HG03354 (cell line): ENCODE measurements at regions not wholly inside any gene's neighbourhood (a gene's known extent, or its start where the extent isn't known, plus 50 kb on each side); places are given as distances from the start of the nearest gene placed in this dataset.
"Not testable (repeated sequence)": the region's sequence is repeated elsewhere in the genome, so short reads cannot be mapped to it uniquely, and the experiment has no call there.

ENCODE experiments used
- ATAC-seq: cut with Tn5 transposase; IDR thresholded peaks from one replicate; pipeline ENCODE4 v1.9.1; 2021; ENCODE audit warnings: mild to moderate bottlenecking; ENCODE audit not compliant: unreplicated experiment, poor library complexity, severe bottlenecking

DNA sequence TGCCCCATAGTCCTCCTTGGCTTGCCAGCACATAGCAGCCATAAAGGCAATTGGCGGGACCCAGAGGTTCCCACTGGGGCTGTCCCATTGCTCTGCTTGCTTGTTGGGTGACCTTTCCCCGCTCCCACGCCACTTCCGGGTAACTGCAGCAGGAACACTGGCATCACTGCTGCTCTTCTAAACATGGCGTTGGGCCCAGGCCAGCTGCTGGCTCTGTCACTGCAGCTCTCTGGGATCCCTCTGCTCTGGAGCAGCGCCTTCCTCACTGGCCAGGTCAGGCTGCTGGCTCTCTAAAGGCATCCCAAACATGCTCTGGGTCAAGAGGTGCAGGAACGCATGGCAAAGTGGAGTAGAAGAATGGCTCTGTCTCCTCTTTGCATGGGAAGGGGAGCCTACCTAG is 92.9 kb downstream of the DRD1 start:
- no peak for ATAC-seq

DNA sequence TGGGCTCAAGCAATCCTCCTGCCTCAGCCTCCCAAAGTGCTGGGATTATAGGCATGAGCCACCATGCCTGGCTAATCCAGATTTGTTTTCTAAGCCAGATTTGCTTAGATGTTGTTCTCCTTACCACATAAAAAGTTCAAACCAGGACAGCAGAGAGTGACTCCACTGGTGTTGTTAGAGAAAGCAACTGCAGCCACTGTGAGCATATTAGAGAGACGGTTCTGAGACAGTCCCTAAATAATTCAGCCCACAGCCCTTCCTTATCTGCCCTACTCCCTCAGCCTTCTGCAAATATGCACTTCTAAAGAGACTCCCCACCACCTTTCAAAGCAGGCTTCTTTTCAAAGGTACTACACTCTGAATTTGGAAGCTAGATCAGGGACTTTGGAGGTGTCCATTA is 96.1 kb downstream of the DRD1 start:
- ATAC-seq: no peak

DNA sequence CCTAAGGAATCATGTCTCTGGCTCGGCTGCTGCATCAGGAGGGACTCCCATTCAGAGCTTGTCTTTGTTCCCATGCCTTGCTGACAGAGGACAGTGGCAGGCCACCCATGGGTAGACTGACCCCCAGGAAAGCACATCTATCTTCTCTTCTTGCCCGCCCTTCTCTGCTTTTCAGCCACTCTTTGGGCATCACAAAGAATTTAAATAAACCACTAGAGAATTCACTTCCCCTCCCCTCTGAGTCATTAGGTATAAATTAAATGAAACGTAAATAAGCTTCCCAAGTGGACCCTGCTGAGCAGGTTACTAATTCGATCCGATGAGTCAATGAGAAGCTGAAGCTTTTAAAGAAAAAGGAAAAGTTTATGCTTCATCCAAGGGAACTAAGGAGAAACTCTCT is 97.0 kb downstream of the DRD1 start:
- no peak for ATAC-seq

DNA sequence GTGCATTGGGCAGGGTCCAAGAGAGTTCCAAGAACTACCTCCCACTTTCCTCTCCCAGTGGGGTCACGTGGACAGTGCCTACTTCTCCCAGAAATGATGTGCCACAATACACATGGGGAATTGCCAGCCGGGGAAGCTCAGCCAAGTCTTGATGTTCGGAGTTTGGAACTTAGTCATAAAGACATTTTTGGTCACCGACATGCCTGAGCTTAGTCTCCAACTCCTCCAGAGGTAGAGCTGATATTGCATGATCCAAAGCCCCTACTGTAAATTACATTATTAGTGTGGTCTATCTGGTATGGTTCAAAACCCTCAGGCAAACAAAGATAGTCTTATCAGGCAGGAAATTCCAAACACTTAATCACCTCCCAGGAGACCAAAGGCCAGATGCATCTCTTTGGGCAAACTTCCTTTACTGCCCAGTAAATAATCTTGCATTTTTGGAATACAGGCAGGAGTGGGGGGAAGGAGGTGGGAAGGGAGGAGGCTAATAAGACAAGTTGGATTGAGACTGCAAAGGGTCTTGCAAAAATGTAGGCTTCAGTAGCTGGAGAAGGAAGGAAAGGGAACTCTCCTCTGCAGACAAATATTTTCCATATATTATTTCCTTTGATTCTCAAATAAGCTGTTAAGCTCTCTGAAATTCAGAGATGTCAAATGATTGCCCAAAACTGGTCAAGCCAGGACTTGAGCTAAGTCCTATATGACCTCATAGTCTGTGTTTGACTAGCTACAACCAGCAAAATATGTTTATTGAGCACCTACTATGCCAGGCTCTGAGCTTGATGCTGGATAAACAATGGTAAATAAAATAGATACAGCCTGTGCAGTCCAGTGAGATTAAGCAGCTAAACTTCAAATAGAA is 99.4 kb downstream of the DRD1 start:
- no peak for ATAC-seq

DNA sequence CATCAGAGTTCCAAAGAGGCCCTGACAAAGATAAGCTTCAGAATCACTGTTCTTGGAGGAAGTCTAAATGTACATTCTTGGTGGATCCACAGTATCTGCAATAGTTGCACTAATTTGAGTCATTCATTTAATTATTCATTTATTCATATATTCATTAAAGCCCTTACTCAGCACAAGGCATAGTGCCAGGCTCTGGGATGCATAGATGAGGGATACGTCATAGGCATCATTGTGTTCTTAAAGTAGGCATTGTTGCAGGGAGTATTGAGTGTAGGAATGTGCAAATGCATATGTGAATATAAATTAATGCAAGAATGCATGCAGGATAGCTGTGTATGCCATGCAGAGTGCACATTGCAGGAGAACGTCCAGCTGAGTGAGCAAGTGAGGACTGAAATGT is 100.7 kb downstream of the DRD1 start:
- no peak for ATAC-seq

DNA sequence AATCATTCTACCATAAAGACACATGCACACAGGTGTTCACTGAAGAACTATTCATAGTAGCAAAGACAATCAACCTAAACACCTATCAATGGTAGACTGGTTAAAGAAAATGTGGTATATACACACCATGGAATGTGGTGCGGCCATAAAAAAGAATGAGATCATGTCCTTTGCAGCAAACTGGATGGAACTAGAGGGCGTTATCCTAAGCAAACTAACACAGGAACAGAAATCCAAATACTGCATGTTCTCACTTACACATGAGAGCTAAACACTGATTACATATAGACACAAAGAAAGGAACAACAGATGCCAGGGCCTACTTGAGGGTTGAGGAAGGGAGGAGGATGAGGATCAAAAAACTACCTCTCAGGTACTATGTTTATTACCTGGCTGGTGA is 103.8 kb downstream of the DRD1 start:
- ATAC-seq: no peak

DNA sequence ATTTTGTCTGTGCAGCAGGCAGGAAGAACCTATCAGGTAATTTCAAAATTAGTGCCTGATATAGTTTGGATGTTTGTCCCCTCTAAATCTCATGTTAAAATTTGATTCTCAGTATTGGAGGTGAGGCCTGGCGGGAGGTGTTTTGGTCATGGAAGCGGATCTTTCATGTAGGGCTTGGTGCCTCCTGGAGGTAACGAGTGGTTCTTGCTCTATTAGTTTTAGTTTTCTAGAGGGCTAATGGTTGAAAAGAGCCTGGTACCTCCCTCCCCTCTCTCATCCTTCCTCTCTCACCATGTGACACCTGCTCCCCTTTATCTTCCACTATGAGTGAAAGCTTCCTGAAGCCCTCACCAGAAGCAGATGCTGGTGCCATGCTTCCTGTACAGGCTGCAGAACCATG is 106.3 kb downstream of the DRD1 start:
- ATAC-seq: no peak

DNA sequence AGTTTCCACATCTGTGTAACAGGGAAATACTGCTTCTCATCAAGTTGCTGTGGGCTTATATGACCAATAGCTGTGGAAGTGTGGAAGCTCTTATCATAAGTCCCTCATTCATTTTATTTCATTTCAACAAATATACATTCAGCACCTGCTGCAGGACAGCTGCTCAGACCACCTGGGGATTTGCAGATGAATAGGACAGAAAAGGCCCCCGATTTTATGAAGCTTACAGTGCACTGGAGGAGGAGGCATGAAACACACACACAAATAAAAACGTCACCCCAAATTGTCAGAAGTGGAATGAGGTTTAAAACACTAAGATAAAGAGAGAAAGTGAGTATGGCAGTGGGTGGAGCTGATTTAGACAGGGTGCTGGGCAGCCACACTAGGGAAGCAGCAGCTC is 107.2 kb downstream of the DRD1 start:
- no peak for ATAC-seq

DNA sequence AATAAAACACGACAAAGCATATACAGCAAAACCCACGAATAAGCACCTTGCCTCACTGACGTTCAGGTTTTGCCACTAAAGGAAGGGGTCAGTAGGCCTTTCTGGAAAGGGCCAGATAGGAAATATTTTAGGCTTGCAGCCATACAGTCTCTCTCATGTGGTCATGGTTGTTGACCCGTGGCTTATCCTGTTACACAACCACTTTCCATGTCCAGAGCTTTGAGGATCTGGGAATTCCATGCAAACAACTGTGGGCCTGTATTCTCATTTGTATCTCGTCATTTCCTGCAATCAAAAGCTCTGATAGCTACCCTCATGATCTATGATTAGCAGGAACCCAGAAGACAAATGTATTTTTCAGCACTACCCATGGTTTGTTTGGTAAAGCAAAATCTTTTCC is 108.3 kb downstream of the DRD1 start:
- no peak for ATAC-seq

DNA sequence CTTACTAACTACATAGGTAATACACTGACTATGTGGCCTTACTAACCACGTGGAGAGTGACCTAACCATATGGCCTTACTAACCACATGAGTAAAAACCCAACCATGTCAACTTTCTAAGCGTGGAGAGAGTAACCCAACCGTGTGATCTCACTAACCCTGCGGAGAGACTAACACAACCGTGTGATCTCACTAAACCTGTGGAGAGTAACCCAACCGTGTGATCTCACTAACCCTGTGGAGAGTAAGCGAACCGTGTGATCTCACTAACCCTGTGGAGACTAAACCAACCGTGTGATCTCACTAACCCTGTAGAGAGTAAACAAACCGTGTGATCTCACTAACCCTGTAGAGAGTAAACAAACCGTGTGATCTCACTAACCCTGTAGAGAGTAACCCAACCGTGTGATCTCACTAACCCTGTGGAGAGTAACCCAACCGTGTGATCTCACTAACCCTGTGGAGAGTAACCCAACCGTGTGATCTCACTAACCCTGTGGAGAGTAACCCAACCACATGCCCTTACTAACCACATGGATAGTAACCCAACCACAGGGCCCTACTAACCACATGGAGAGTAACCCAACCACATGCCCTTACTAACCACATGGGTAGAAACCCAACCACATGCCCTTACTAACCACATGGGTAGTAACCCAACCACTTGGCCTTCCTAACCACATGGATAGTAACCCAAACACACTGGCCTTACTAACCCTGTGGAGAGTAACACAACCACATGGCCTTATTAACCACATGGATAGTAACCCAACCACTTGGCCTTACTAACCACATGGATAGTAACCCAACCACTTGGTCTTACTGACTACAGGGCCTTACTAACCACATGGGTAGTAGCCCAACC is 112.6 kb downstream of the DRD1 start:
- ATAC-seq: not testable (repeated sequence)

DNA sequence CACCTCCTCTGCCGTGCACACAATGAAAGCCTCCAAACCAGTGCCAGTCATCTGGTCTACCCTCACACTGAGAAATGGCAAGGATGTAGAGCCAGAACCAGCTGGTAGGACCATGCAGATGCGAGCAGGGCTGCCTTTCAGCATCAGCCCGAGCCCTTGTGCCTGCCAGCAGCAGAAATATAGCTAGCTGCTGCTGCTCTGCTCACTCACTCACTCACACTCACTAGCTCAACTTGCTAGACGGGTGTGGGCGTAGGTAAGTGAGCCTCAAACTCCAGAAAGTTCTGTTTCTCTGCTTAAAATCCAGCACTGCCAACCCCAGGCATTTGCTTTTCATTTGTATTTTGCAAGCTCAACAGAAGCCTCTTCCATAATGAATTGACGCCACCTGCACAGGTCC is 114.0 kb downstream of the DRD1 start:
- no peak for ATAC-seq

DNA sequence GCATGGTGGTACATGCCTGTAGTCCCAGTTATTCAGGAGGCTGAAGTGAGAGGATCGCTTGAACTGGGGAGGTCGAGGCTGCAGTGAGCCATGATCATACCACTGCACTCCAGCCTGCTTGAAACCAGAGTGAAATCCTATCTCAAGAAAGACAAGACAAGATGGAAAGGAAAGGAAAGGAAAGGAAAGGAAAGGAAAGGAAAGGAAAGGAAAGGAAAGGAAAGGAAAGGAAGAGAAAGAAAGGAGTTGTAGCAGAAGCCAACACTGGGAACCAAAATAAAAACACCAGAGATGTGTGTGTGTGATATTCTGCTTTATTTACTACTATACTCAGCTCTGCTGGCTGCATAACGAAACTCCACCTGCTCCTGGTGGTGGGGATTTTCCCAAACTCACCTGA is 115.3 kb downstream of the DRD1 start:
- no peak for ATAC-seq

DNA sequence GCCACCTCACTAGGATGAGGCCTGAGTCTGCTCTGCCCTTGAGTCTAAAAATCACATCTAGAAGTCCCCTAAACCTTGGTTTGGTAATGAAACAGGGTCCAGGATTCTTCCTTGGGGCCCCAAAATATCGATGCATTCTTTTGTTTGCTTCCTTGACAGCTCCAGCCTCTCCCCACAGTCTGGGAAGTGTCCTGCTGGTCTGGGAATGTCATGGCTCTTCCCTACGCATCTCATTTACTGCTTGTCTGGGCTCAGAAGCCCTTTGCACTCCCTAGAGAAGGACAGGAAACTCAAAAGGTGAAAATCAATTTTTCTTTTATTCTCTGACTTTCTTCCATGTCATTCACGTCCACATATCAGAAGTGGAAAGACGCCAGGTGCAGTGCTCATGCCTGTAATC is 115.8 kb downstream of the DRD1 start:
- no peak for ATAC-seq

DNA sequence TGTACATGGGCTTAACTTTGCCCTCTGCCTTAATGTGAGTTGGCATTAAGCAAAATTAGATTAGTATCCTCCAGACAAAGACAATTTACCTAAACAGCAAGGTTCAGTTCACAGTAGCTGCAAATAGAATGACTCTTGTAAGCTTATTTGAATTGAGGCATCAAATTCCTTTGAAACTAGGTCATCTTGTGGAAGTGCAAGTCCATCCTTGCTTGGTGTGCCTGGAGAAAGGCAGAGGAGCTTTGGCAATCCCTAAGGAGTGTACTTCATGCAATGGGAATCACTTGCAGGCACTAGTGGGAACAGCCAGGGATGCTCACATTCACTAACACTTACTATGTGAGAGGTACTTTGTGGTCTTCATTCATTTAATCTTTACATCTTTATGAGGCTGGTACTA is 118.3 kb downstream of the DRD1 start:
- no peak for ATAC-seq

DNA sequence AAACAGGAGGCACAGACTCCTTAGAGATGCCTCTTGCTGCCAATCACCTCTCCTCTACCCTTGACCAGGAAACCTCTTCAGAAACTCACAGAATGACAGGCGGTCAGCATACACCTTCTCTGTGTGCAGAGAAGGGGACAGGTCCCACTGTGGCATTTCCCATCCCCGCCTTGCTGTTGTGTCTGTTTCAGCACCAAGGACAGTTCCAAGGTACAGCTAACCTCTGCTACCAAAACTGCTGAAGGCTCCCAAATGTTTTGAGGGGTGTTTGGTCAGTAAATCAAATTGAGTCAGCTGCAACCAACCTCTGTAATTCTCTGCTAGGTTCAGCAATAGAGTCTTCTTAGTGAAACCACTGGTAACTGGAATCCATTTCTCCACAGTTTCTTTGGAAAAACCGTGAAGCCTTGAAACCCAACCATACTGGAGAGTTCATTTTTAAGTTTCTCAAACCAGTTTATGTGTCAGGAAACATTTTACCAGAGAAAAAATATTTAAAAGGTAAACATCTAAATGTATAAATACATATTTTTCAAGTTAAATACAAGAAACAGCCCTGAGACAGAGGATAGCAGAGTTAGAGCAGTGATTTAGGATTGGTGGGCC is 122.0 kb downstream of the DRD1 start:
- no peak for ATAC-seq

DNA sequence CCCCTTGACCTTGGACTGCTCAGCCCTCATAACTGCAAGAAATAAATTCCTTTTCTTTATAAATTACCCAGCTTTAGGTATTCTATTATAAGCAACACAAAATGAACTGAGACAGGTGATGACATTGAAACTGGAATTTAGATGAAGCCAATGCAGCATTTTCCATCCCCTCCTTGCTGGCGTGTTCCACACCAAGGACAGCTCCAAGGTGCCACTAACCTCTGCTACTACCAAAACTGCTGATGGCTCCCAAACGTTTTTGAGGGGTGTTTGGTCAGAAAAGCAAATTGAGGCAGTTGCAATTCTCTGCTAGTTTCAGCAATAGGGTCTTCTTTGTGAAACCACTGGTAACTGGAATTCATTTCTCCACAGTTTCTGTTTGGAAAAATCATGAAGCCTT is 124.8 kb downstream of the DRD1 start:
- no peak for ATAC-seq

DNA sequence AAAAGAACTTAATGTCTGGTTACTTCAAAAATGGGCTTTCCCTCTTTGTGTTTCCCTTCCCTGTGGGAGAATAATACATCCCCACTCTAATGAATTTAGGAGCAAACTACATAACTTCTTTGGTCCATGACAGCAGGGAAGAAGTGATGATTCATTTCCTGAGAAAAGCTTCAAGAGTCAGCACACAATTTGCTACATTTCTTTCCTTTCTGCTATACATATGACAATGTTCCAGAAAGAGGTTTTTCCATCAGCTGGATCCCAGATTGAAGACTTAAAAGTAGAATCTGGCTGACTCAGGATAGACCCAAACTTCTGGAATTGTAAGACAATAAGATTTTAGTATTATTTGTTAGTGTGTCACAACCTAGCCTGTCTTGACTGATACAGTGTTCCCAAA is 126.1 kb downstream of the DRD1 start:
- no peak for ATAC-seq

DNA sequence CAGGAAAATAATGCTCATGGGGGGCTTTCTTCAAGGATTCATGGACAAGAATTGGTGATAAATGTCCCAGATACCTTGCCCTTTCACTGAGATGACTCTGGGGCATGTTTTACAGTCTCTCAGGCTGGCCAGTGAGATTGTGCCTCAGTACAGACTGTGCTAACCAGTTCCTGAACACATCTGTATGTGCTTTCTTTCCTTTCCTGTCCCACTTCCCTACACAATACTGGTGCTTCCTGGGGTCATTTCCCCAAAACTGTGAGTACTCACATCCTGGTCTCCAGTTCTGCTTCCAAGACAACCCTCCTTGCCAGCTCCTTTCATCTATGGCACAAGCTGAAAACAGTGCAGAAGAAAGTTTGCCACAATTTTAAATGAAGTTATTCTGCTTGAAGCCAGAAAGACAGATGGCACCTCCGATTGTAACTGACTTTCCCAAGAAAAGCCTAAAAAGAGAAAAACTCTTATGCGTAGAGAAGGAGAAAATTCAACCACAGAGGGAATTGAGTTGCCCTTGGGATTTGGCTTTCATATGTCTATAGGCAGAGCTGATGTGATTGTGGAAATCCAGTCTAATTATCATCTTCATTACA is 134.7 kb downstream of the DRD1 start:
- ATAC-seq: no peak

DNA sequence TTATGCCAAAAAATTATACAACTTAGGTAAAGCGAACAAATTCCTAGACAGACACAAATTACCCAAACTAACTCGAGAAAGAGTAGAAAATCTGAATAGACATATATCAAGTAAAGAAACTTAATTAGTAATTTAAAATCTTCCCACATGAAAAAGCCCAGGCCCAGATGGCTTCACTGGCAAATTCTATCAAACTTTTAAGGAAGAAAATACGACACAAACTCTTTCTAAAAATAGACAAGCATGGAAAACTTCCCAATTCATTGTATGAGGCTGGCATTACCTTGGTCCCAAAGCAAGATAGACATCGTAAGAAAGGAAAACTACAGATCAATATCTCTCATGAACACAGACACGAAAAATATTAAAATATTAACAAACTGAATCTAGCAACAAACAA is 135.3 kb downstream of the DRD1 start:
- no peak for ATAC-seq

DNA sequence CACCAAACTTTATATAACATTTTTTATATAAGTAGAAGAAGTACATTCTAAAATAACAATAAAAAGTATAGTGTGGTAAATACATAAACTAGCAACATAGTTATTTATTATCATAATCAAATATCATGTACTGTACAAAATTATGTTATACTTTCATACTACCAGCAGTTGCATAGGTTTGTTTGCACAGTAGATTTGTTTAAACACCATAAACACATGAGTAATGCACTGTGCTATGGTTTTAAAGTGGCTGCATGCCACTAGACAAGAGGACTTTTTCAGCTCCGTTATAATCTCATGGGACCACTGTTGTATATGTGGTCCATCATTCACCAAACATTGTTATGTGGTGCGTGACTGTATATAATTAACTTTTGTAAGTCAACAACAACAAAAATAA is 137.6 kb downstream of the DRD1 start:
- no peak for ATAC-seq
